GM13977 (cell line): ENCODE measurements at regions not wholly inside any gene's neighbourhood (a gene's known extent, or its start where the extent isn't known, plus 50 kb on each side); places are given as distances from the start of the nearest gene placed in this dataset.

Source experiments
- DNase-seq: peaks from one replicate; pipeline ENCODE4 v3.0.0; 2012; ENCODE audit warnings: low spot score
- in situ Hi-C: fragments of 300-500 bp; cut with MboI; formaldehyde crosslinking; loops from one replicate; pipeline ENCODE4 v1.12.0; 2022; ENCODE audit warnings: low sequenced_read_pairs, low pct_unique_long_range_greater_than_20kb, mixed read lengths, inconsistent platforms; ENCODE audit not compliant: unreplicated experiment
- TF ChIP-seq, protein P1 (sequence below): IDR thresholded peaks from 2 replicates; pipeline ENCODE4 v1.5.1; 2012; ENCODE audit warnings: mild to moderate bottlenecking, control low read depth; ENCODE audit not compliant: insufficient read depth; ENCODE audit errors: extremely low read depth, missing control alignments

DNA sequence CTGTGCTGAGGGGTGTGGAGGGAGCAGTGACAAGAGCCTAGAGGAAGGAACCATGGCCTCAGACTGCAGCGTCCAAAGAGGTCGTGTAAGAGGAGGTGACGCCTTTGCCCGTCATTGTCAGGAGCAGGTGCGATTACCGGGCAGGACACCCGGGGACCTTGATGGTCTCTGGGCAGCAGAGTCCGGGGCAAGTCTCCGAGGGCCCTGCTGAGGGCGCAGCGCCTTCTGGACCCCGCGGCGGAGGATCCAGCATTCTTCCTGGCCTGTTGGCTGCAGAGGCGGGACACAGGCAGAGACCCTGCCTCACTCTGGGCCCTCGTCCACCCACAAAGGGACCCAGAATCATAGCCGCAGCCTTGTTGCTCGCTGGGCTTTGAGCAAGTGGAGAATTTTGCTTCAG, 1168.8 kb downstream of the BRD1 start:
- in situ Hi-C loops, result no loop called here
- no peak for DNase-seq
- TF ChIP-seq, protein P1, sequence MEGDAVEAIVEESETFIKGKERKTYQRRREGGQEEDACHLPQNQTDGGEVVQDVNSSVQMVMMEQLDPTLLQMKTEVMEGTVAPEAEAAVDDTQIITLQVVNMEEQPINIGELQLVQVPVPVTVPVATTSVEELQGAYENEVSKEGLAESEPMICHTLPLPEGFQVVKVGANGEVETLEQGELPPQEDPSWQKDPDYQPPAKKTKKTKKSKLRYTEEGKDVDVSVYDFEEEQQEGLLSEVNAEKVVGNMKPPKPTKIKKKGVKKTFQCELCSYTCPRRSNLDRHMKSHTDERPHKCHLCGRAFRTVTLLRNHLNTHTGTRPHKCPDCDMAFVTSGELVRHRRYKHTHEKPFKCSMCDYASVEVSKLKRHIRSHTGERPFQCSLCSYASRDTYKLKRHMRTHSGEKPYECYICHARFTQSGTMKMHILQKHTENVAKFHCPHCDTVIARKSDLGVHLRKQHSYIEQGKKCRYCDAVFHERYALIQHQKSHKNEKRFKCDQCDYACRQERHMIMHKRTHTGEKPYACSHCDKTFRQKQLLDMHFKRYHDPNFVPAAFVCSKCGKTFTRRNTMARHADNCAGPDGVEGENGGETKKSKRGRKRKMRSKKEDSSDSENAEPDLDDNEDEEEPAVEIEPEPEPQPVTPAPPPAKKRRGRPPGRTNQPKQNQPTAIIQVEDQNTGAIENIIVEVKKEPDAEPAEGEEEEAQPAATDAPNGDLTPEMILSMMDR, result no peak

DNA sequence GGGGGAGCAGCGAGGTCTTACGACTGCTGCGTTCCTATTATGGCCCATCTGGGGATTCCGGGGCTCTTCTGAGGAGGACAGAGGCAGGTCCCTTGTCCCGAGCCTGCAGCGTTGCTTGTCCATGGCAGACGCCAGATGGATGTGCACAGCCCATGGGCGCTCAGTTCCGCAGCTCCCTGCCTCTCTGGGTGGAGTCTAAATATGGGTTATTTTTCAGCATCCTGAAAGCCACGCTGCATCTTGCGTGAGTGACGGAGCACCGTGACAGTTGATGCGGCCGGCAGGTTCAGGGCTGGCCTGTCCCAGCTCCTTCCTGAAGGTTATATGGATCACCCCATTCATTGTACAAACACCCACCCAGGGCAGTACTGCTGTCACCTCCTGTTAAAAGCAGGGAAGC, 1169.4 kb downstream of the BRD1 start:
- in situ Hi-C loops, result no loop called here
- no peak for DNase-seq
- TF ChIP-seq, protein P1, result no peak

DNA sequence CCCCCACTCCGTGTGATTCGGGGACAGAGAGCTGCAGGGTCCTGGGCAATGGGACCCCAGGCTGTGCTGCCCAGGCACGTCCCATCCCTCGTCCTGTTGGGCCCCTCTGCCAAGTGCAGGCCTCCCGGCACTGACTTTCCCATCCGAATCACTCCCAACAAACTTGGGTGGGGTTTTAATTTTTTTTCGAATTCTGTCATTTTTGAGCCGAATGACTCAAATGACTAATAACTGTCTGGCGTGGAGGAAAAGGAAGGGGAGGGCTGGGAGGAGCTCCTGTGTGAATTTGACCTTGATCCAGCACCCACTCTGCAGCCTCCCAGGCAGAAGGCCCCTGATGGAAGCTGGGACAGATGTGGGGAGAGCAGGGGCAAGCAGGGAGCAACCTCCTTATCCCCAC, 1173.2 kb downstream of the BRD1 start:
- in situ Hi-C loops, result no loop called here
- DNase-seq, result no peak
- TF ChIP-seq, protein P1, result no peak

DNA sequence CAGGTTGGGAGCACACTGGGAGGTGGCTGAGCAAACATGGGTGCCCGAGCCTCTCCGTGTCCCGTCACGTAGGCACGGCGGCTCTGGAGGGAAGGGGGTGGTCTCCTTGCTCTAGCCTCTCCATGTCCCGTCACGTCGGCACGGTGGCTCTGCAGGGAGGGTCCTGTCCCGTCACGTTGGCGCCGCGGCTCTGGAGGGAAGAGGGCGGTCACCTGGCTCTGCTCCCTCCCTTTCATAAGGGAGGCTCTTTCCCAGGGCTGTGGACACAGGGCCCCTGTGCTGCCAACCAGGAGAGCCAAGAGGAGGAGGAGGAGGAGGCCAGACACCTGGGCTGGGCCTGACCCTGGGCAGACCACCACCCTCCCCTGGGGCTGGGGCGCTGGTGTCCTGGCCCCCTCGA, 1173.7 kb downstream of the BRD1 start:
- DNase-seq, result no peak
- TF ChIP-seq, protein P1, result no peak
- in situ Hi-C loops, result no loop called here

DNA sequence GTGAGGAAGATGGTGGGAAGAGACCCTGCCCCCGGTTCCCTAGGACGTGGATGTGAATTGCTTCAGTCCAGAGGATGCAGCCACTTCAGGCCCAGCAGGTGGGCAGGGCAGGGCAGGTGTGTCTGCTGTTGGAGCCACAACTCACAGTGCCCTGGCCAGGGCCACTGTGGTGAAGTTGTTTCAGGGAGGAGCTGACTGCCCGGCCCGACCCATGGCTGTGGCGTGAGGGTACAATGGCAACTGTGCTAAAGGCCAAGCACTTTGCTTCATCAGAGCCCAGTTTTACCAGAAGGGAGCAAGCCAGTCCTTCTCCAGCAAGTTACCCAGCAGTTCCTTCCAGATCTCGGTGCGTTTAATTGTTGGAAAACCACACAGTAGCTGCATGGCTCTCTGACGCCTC, 1174.4 kb downstream of the BRD1 start:
- in situ Hi-C loops, result no loop called here
- TF ChIP-seq, protein P1, result no peak
- DNase-seq, result no peak

DNA sequence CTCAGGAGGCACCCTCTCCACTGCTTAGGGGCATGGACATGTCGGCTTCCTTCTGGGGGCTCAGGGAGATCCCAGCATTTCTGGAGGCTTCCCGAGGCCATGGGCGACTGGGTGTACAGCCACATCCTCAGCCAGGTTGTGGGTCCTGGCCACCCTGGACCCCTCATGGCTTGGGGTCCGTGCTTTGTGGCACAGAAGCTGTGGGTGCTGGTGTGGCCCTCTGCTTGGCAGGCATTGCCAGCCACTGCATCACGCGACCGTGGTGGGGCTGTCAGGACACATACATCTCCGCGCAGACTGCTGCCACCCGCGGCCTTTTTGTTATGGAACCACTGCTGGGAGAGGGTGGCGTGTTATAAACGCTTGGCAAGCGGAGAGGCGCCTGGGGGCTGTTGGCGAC, 1174.9 kb downstream of the BRD1 start:
- in situ Hi-C loops, result no loop called here
- TF ChIP-seq, protein P1, result no peak
- DNase-seq, result no peak

DNA sequence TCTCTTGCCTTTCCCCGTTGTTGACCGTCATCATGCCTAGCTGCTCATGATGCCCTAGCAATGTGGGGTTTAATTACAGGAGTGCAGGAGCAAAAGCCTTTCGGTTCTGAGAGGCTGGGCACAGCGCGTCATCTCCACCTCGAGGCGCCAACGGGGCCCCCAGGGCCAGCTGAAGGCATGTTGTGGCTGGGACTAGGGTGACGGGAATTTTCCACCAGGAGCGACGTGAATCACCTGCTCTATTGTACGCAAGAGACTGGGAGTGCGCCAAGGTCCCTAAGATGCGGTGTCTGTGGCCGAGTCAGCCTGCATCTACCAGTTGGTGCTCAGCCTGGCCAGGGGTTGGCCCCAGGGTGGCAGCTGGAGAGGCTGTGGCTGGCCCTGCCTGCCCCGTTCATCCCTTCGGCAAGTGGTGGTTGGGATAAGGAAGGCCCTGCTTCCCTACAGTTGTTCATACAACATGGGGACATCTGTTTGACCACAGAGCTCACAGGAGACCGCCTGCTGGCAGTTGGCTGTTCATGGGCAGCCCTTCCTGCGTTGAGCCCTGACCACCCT, 1175.6 kb downstream of the BRD1 start:
- DNase-seq, result no peak
- in situ Hi-C loops, result no loop called here
- TF ChIP-seq, protein P1, result no peak
